Liver (tissue), 3 donors: ENCODE measurements at regions not wholly inside any gene's neighbourhood (a gene's known extent, or its start where the extent isn't known, plus 50 kb on each side); places are given as distances from the start of the nearest gene placed in this dataset.

Experiments used
- ATF3 ChIP-seq: IDR thresholded peaks from 2 replicates; pipeline ENCODE4 v1.6.1; 2016; ENCODE audit warnings: antibody characterized with exemption
- CTCF ChIP-seq: fragments of 150-350 bp; IDR thresholded peaks from 2 replicates; pipeline ENCODE4 v1.5.1; 2017; ENCODE audit warnings: improper control_type of control experiment, low read depth, low read length; ENCODE audit not compliant: missing input control
- HNF4G ChIP-seq: IDR thresholded peaks from 2 replicates; pipeline ENCODE4 v1.6.1; 2016; ENCODE audit warnings: antibody characterized with exemption
- REST ChIP-seq: IDR thresholded peaks from 2 replicates; pipeline ENCODE4 v1.6.1; 2016; ENCODE audit warnings: antibody characterized with exemption, mild to moderate bottlenecking
- RXRA ChIP-seq, 2 donors: IDR thresholded peaks; 2 replicates each; pipeline ENCODE4 v1.6.1; 2017 to 2018; ENCODE audit warnings: antibody characterized with exemption in 2 of 2, mild to moderate bottlenecking in 1 of 2
- SP1 ChIP-seq: IDR thresholded peaks from 2 replicates; pipeline ENCODE4 v1.6.1; 2018; ENCODE audit warnings: antibody characterized with exemption, mild to moderate bottlenecking
- YY1 ChIP-seq: IDR thresholded peaks from 2 replicates; pipeline ENCODE4 v1.6.1; 2016; ENCODE audit warnings: antibody characterized with exemption, mild to moderate bottlenecking
- ZBTB33 ChIP-seq: IDR thresholded peaks from 2 replicates; pipeline ENCODE4 v1.6.1; 2016; ENCODE audit warnings: antibody characterized with exemption
- donor health status: healthy.
- donor health status: healthy.

GRCh38 chr6:16832043-16832567 is 70.8 kb upstream of the ATXN1 start:
- TF ChIP-seq HNF4G (peak; percentile 45), CTCF (peak; percentile 33), RXRA (IDR thresholded peaks at IDR 0.05) (peak; percentile 65 to 79), ZBTB33 (peak; percentile 29), REST (peak; percentile 37), ATF3 (no peak), YY1 (peak; percentile 88), SP1 (peak; percentile 68)
